ENCODE measurements at regions not wholly inside any gene's neighbourhood (a gene's known extent, or its start where the extent isn't known, plus 50 kb on each side); places are given as distances from the start of the nearest gene placed in this dataset.

GRCh38 chr5:6193310-6193709 lies 185.0 kb downstream of the MED10 start:
- WGBS, 3 donors, result 46 to 63% (median 61%) methylated on average over 8 of the region's 8 CpGs
- Histone ChIP-seq H3K27ac (ENCODE audit: low read depth in 1 of 3, low read length in 2 of 3) (peak overlapping the region in 1 of 3 donors; percentile 35), H3K36me3 (ENCODE audit: control insufficient read depth in 3 of 3, insufficient read depth in 2 of 3, low read depth in 1 of 3, low read length in 3 of 3) (no peaks in the 10 kb centered on the region), H3K4me3 (ENCODE audit: low read depth in 1 of 3, low read length in 3 of 3) (no peak overlapping the region), H3K9me3 (ENCODE audit: control insufficient read depth in 2 of 2, insufficient read depth in 1 of 2, low read depth in 1 of 2, low read length in 1 of 2) (no peaks in the 10 kb centered on the region), H3K27me3 (ENCODE audit: control insufficient read depth in 3 of 3, insufficient read depth in 3 of 3, low read length in 3 of 3) (no peaks in the 10 kb centered on the region), H3K4me1 (ENCODE audit: control insufficient read depth in 3 of 3, insufficient read depth in 2 of 3, low read depth in 1 of 3, low read length in 2 of 3) (peaks cover 0 to 14% (median 0%) of the 10 kb centered on the region in 3 donors)
- FAIRE-seq, result no peak
- peak in 1 of 2 donors; percentile 75 for DNase-seq

- Histone ChIP-seq H3K4me3 (ENCODE audit: low read depth in 1 of 3, low read length in 3 of 3) (no peak overlapping the region), H3K27ac (ENCODE audit: low read depth in 1 of 3, low read length in 2 of 3) (no peak overlapping the region), H3K9me3 (ENCODE audit: control insufficient read depth in 2 of 2, insufficient read depth in 1 of 2, low read depth in 1 of 2, low read length in 1 of 2) (no peaks in the 10 kb centered on the region), H3K36me3 (ENCODE audit: control insufficient read depth in 3 of 3, insufficient read depth in 2 of 3, low read depth in 1 of 3, low read length in 3 of 3) (no peaks in the 10 kb centered on the region), H3K27me3 (ENCODE audit: control insufficient read depth in 3 of 3, insufficient read depth in 3 of 3, low read length in 3 of 3) (no peaks in the 10 kb centered on the region), H3K4me1 (ENCODE audit: control insufficient read depth in 3 of 3, insufficient read depth in 2 of 3, low read depth in 1 of 3, low read length in 2 of 3) (peaks cover 0 to 11% (median 0%) of the 10 kb centered on the region in 3 donors)
- WGBS, 3 donors, result 70 to 77% (median 74%) methylated on average over 7 of the region's 7 CpGs
- DNase-seq (no peak), FAIRE-seq (no peak)
Measured at GRCh38 chr5:6190838-6191237, 187.5 kb downstream of the MED10 start.

GRCh38 chr5:6188976-6189375 lies 189.4 kb downstream of the MED10 start:
- Histone ChIP-seq H3K4me1 (ENCODE audit: control insufficient read depth in 3 of 3, insufficient read depth in 2 of 3, low read depth in 1 of 3, low read length in 2 of 3) (peaks cover 0 to 4% (median 0%) of the 10 kb centered on the region in 3 donors), H3K36me3 (ENCODE audit: control insufficient read depth in 3 of 3, insufficient read depth in 2 of 3, low read depth in 1 of 3, low read length in 3 of 3) (no peaks in the 10 kb centered on the region), H3K4me3 (ENCODE audit: low read depth in 1 of 3, low read length in 3 of 3) (no peak overlapping the region), H3K9me3 (ENCODE audit: control insufficient read depth in 2 of 2, insufficient read depth in 1 of 2, low read depth in 1 of 2, low read length in 1 of 2) (no peaks in the 10 kb centered on the region), H3K27me3 (ENCODE audit: control insufficient read depth in 3 of 3, insufficient read depth in 3 of 3, low read length in 3 of 3) (no peaks in the 10 kb centered on the region), H3K27ac (ENCODE audit: low read depth in 1 of 3, low read length in 2 of 3) (no peak overlapping the region)
- WGBS, 3 donors, result 89 to 90% (median 90%) methylated on average over 8 of the region's 8 CpGs
- DNase-seq (no peak), FAIRE-seq (no peak)

- Histone ChIP-seq H3K4me3 (ENCODE audit: low read depth in 1 of 3, low read length in 3 of 3) (no peak overlapping the region), H3K4me1 (ENCODE audit: control insufficient read depth in 3 of 3, insufficient read depth in 2 of 3, low read depth in 1 of 3, low read length in 2 of 3) (peaks cover 0 to 4% (median 0%) of the 10 kb centered on the region in 3 donors), H3K27me3 (ENCODE audit: control insufficient read depth in 3 of 3, insufficient read depth in 3 of 3, low read length in 3 of 3) (no peaks in the 10 kb centered on the region), H3K27ac (ENCODE audit: low read depth in 1 of 3, low read length in 2 of 3) (no peak overlapping the region), H3K36me3 (ENCODE audit: control insufficient read depth in 3 of 3, insufficient read depth in 2 of 3, low read depth in 1 of 3, low read length in 3 of 3) (no peaks in the 10 kb centered on the region), H3K9me3 (ENCODE audit: control insufficient read depth in 2 of 2, insufficient read depth in 1 of 2, low read depth in 1 of 2, low read length in 1 of 2) (no peaks in the 10 kb centered on the region)
- WGBS, 3 donors, result 83 to 89% (median 86%) methylated on average over 6 of the region's 6 CpGs
- FAIRE-seq (no peak), DNase-seq (no peak)
Measured at GRCh38 chr5:6188344-6188743, 190.0 kb downstream of the MED10 start.

GRCh38 chr5:6187501-6187900 lies 190.8 kb downstream of the MED10 start:
- FAIRE-seq, result no peak

GRCh38 chr5:6185574-6185973 lies 192.8 kb downstream of the MED10 start:
- no peaks in the 10 kb centered on the region for H3K9me3 ChIP-seq (ENCODE audit: control insufficient read depth in 2 of 2, insufficient read depth in 1 of 2, low read depth in 1 of 2, low read length in 1 of 2)
- no peak for DNase-seq
- no peaks in the 10 kb centered on the region for H3K4me1 ChIP-seq (ENCODE audit: control insufficient read depth in 3 of 3, insufficient read depth in 2 of 3, low read depth in 1 of 3, low read length in 2 of 3)
- WGBS, 3 donors, result 90 to 92% (median 92%) methylated on average over 6 of the region's 6 CpGs
- no peaks in the 10 kb centered on the region for H3K27me3 ChIP-seq (ENCODE audit: control insufficient read depth in 3 of 3, insufficient read depth in 3 of 3, low read length in 3 of 3)
- H3K4me3 ChIP-seq (ENCODE audit: low read depth in 1 of 3, low read length in 3 of 3), result no peak overlapping the region
- no peak for FAIRE-seq
- H3K27ac ChIP-seq (ENCODE audit: low read depth in 1 of 3, low read length in 2 of 3), result no peak overlapping the region
- H3K36me3 ChIP-seq (ENCODE audit: control insufficient read depth in 3 of 3, insufficient read depth in 2 of 3, low read depth in 1 of 3, low read length in 3 of 3), result no peaks in the 10 kb centered on the region

More at GRCh38 chr5:6187501-6187900, 190.8 kb downstream of the MED10 start:
- Histone ChIP-seq H3K27ac (ENCODE audit: low read depth in 1 of 3, low read length in 2 of 3) (no peak overlapping the region), H3K9me3 (ENCODE audit: control insufficient read depth in 2 of 2, insufficient read depth in 1 of 2, low read depth in 1 of 2, low read length in 1 of 2) (no peaks in the 10 kb centered on the region), H3K4me3 (ENCODE audit: low read depth in 1 of 3, low read length in 3 of 3) (no peak overlapping the region), H3K27me3 (ENCODE audit: control insufficient read depth in 3 of 3, insufficient read depth in 3 of 3, low read length in 3 of 3) (no peaks in the 10 kb centered on the region), H3K36me3 (ENCODE audit: control insufficient read depth in 3 of 3, insufficient read depth in 2 of 3, low read depth in 1 of 3, low read length in 3 of 3) (no peaks in the 10 kb centered on the region), H3K4me1 (ENCODE audit: control insufficient read depth in 3 of 3, insufficient read depth in 2 of 3, low read depth in 1 of 3, low read length in 2 of 3) (no peaks in the 10 kb centered on the region)
- no peak for DNase-seq
- 63 to 83% (median 75%) methylated on average over 4 of the region's 4 CpGs for WGBS, 3 donors

GRCh38 chr5:6184481-6184880 lies 193.9 kb downstream of the MED10 start:
- Histone ChIP-seq H3K27ac (ENCODE audit: low read depth in 1 of 3, low read length in 2 of 3) (no peak overlapping the region), H3K4me1 (ENCODE audit: control insufficient read depth in 3 of 3, insufficient read depth in 2 of 3, low read depth in 1 of 3, low read length in 2 of 3) (no peaks in the 10 kb centered on the region), H3K36me3 (ENCODE audit: control insufficient read depth in 3 of 3, insufficient read depth in 2 of 3, low read depth in 1 of 3, low read length in 3 of 3) (no peaks in the 10 kb centered on the region), H3K4me3 (ENCODE audit: low read depth in 1 of 3, low read length in 3 of 3) (no peak overlapping the region), H3K27me3 (ENCODE audit: control insufficient read depth in 3 of 3, insufficient read depth in 3 of 3, low read length in 3 of 3) (no peaks in the 10 kb centered on the region), H3K9me3 (ENCODE audit: control insufficient read depth in 2 of 2, insufficient read depth in 1 of 2, low read depth in 1 of 2, low read length in 1 of 2) (no peaks in the 10 kb centered on the region)
- DNase-seq, result no peak
- FAIRE-seq, result no peak
- 67 to 82% (median 77%) methylated on average over 1 of the region's 1 CpG for WGBS, 3 donors

GRCh38 chr5:6183391-6184390 lies 194.7 kb downstream of the MED10 start:
- Histone ChIP-seq H3K27ac (ENCODE audit: low read depth in 1 of 3, low read length in 2 of 3) (no peak overlapping the region), H3K27me3 (ENCODE audit: control insufficient read depth in 3 of 3, insufficient read depth in 3 of 3, low read length in 3 of 3) (no peaks in the 10 kb centered on the region), H3K36me3 (ENCODE audit: control insufficient read depth in 3 of 3, insufficient read depth in 2 of 3, low read depth in 1 of 3, low read length in 3 of 3) (no peaks in the 10 kb centered on the region), H3K9me3 (ENCODE audit: control insufficient read depth in 2 of 2, insufficient read depth in 1 of 2, low read depth in 1 of 2, low read length in 1 of 2) (no peaks in the 10 kb centered on the region), H3K4me1 (ENCODE audit: control insufficient read depth in 3 of 3, insufficient read depth in 2 of 3, low read depth in 1 of 3, low read length in 2 of 3) (no peaks in the 10 kb centered on the region), H3K4me3 (ENCODE audit: low read depth in 1 of 3, low read length in 3 of 3) (no peak overlapping the region)
- DNase-seq, result no peak
- WGBS, 3 donors, result 74 to 78% (median 77%) methylated on average over 17 of the region's 17 CpGs
- FAIRE-seq, result no peak

All from small intestine (tissue), 7 donors.